ENCODE measurements at regions not wholly inside any gene's neighbourhood (a gene's known extent, or its start where the extent isn't known, plus 50 kb on each side); places are given as distances from the start of the nearest gene placed in this dataset.

GRCh38 chr10:121310151-121310711 lies 288.0 kb downstream of the FGFR2 start:
- H3K4me3 ChIP-seq (ENCODE audit: low read depth in 1 of 2, low read length in 1 of 2), result no peak overlapping the region
- H3K36me3 ChIP-seq, result no peaks in the 10 kb centered on the region
- no peaks in the 10 kb centered on the region for H3K9me3 ChIP-seq
- peaks cover 22% of the 10 kb centered on the region for H3K27me3 ChIP-seq
- H3K4me1 ChIP-seq (ENCODE audit: control insufficient read depth in 1 of 2, insufficient read depth in 1 of 2, low read depth in 1 of 2, low read length in 1 of 2), result no peaks in the 10 kb centered on the region
- TF ChIP-seq, protein P1, sequence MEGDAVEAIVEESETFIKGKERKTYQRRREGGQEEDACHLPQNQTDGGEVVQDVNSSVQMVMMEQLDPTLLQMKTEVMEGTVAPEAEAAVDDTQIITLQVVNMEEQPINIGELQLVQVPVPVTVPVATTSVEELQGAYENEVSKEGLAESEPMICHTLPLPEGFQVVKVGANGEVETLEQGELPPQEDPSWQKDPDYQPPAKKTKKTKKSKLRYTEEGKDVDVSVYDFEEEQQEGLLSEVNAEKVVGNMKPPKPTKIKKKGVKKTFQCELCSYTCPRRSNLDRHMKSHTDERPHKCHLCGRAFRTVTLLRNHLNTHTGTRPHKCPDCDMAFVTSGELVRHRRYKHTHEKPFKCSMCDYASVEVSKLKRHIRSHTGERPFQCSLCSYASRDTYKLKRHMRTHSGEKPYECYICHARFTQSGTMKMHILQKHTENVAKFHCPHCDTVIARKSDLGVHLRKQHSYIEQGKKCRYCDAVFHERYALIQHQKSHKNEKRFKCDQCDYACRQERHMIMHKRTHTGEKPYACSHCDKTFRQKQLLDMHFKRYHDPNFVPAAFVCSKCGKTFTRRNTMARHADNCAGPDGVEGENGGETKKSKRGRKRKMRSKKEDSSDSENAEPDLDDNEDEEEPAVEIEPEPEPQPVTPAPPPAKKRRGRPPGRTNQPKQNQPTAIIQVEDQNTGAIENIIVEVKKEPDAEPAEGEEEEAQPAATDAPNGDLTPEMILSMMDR (IDR thresholded peaks at IDR 0.05), result no peak
- H3K27ac ChIP-seq, result no peak overlapping the region

GRCh38 chr10:121311812-121312443 lies 286.3 kb downstream of the FGFR2 start:
- Histone ChIP-seq H3K4me3 (ENCODE audit: low read depth in 1 of 2, low read length in 1 of 2) (no peak overlapping the region), H3K9me3 (no peaks in the 10 kb centered on the region), H3K27ac (no peak overlapping the region), H3K4me1 (ENCODE audit: control insufficient read depth in 1 of 2, insufficient read depth in 1 of 2, low read depth in 1 of 2, low read length in 1 of 2) (no peaks in the 10 kb centered on the region), H3K27me3 (peaks cover 22% of the 10 kb centered on the region), H3K36me3 (no peaks in the 10 kb centered on the region)
- TF ChIP-seq, protein P1 (IDR thresholded peaks at IDR 0.05), result no peak

DNA sequence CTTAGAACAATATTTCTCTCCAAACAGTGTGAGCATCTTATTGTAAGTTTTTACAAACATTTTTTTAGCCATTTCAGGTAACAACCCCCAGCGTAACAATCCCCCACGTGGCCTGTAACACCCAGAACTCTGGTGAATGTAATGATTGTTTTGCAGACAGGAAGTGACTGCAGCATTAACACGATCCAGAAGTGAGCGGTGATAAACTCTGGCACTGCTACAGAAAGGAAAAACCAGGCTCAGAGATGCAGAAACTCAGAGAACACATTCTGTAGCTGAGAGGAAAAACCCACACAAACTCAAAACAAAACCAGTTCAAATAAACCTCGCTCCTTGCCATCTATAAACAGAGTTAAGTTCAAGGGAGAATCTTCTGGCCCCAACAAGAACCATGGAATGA lies 285.7 kb downstream of the FGFR2 start:
- H3K9me3 ChIP-seq, result no peaks in the 10 kb centered on the region
- no peak overlapping the region for H3K4me3 ChIP-seq (ENCODE audit: low read depth in 1 of 2, low read length in 1 of 2)
- H3K27me3 ChIP-seq, result peaks cover 22% of the 10 kb centered on the region
- H3K36me3 ChIP-seq, result no peaks in the 10 kb centered on the region
- H3K4me1 ChIP-seq (ENCODE audit: control insufficient read depth in 1 of 2, insufficient read depth in 1 of 2, low read depth in 1 of 2, low read length in 1 of 2), result no peaks in the 10 kb centered on the region
- TF ChIP-seq, protein P1 (IDR thresholded peaks at IDR 0.05), result no peak
- no peak overlapping the region for H3K27ac ChIP-seq

DNA sequence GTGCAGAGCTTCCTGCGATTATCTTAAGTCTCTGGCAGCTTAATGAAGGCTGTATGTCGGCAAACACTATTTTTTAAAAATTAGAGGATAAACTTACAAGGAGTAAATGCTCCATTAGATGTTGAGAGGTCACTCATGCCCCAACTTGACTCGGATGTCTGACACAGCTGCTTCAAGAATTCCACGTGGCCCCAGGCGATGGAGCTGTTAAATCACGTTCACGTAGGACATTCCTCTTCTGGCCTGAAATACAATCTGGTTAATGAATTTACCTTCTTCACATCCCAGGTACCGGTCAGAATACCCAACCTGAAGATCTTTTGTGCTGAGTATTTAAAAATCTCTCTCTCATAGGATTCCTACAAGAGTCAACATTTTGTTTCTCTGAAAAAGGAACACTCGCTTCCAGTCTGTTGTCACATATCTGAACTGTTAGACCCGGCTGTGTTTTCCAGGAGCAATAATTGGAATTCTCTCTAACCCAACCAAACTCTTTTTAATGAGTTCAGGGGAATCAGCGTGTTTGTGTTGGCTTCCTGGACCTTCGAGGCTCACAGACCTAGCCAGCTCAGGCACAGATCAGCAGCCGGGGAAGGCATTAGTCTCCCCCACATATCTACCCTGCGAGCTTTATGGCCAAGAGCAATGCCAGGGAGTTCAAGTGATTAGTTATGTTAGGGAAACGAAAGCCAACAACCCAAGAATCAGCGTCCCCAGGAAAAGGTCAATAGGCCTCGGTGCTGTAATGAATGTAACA lies 284.9 kb downstream of the FGFR2 start:
- H3K4me1 ChIP-seq (ENCODE audit: control insufficient read depth in 1 of 2, insufficient read depth in 1 of 2, low read depth in 1 of 2, low read length in 1 of 2), result no peaks in the 10 kb centered on the region
- H3K27ac ChIP-seq, result no peak overlapping the region
- H3K4me3 ChIP-seq (ENCODE audit: low read depth in 1 of 2, low read length in 1 of 2), result no peak overlapping the region
- H3K36me3 ChIP-seq, result no peaks in the 10 kb centered on the region
- TF ChIP-seq, protein P1 (IDR thresholded peaks at IDR 0.05), result no peak
- H3K9me3 ChIP-seq, result no peaks in the 10 kb centered on the region
- H3K27me3 ChIP-seq, result peaks cover 22% of the 10 kb centered on the region

DNA sequence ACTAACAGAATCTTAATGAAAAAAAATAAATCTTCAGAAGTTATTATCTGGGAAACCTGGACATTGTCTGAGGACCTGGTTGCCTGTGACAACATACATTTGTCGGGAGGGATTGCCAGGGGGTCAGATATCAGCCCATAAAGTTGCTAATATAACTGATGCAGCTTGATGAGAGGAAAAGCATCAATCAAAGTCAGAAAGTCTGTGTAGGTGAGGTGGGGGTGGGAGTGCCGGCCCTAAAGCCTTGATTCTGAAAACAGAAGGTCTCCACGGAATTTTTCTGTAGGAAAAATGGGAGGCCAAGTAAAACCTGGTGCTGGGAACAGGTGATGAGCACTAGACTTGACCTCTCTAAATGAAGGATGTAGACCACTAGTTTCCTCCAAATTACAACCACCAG lies 281.8 kb downstream of the FGFR2 start:
- H3K27me3 ChIP-seq, result no peaks in the 10 kb centered on the region
- TF ChIP-seq, protein P1 (IDR thresholded peaks at IDR 0.05), result no peak
- no peaks in the 10 kb centered on the region for H3K9me3 ChIP-seq
- H3K4me1 ChIP-seq (ENCODE audit: control insufficient read depth in 1 of 2, insufficient read depth in 1 of 2, low read depth in 1 of 2, low read length in 1 of 2), result no peaks in the 10 kb centered on the region
- H3K27ac ChIP-seq, result no peak overlapping the region
- no peak overlapping the region for H3K4me3 ChIP-seq (ENCODE audit: low read depth in 1 of 2, low read length in 1 of 2)
- H3K36me3 ChIP-seq, result no peaks in the 10 kb centered on the region

Measured in neutrophil (primary cell).